Right lobe of liver (tissue), 6 donors: ENCODE measurements at regions not wholly inside any gene's neighbourhood (a gene's known extent, or its start where the extent isn't known, plus 50 kb on each side); places are given as distances from the start of the nearest gene placed in this dataset.
A peak's percentile ranks its signal among the peaks of the same experiment; 100 is the strongest.

Experiments
- ATAC-seq, 4 donors: fragments of 200-7000 bp; cut with Tn5 transposase; one replicate each; pipeline ENCODE4 v1.9.1; 2020; ENCODE audit warnings: mild to moderate bottlenecking in 4 of 4, moderate library complexity in 4 of 4
- DNase-seq, 3 donors: peaks; one replicate each; pipeline ENCODE4 v3.0.0-alpha.2; 2020
- H3K27ac ChIP-seq, 3 donors: fragments of 200-600 bp; one replicate each; pipeline ENCODE4 v1.8.0; 2022
- H3K27me3 ChIP-seq, 2 donors: fragments of 200-600 bp; one replicate each; pipeline ENCODE4 v1.8.0; 2022
- H3K36me3 ChIP-seq, 4 donors: fragments of 200-600 bp; sonication (generic) in 1 of 4; one replicate each; pipeline versions ENCODE4 v1.5.1 to v1.8.0; 2017 to 2022; ENCODE audit warnings: control low read depth in 1 of 4
- H3K4me1 ChIP-seq, 4 donors: fragments of 200-600 bp; sonication (generic) in 1 of 4; one replicate each; pipeline versions ENCODE4 v1.5.1 to v1.8.0; 2017 to 2022; ENCODE audit warnings: control low read depth in 1 of 4
- H3K4me3 ChIP-seq, 3 donors: fragments of 200-600 bp; one replicate each; pipeline ENCODE4 v1.8.0; 2022
- H3K9me3 ChIP-seq, 4 donors: fragments of 200-600 bp; sonication (generic) in 1 of 4; one replicate each; pipeline versions ENCODE4 v1.5.1 to v1.8.0; 2017 to 2022; ENCODE audit warnings: control low read depth in 1 of 4
- CTCF ChIP-seq, 4 donors: fragments of 200-600 bp in 3 of 4; fragments of 450-650 bp in 1 of 4; IDR thresholded peaks; one replicate each; pipeline versions ENCODE4 v1.5.1 to v1.8.0; 2016 to 2022; ENCODE audit warnings: antibody characterized with exemption in 4 of 4, mild to moderate bottlenecking in 2 of 4
- POLR2A ChIP-seq: fragments of 450-650 bp; IDR thresholded peaks from one replicate; pipeline ENCODE4 v1.6.1; 2017; ENCODE audit warnings: antibody characterized with exemption, mild to moderate bottlenecking
- WGBS: methylation state at CpG from one replicate; pipeline ENCODE4 v1.1.6; 2018; ENCODE audit warnings: low coverage, low lambda C conversion rate; ENCODE audit not compliant: insufficient coverage; ENCODE audit errors: missing lambda C conversion rate; 5-methylcytosine and 5-hydroxymethylcytosine counted together
- intact Hi-C, 2 donors: fragments of 100-400 bp; cut with DNase I; formaldehyde crosslinking; loops; one replicate each; pipeline versions ENCODE4 v1.11.2 to v1.14.1; 2022
- donor health status: DM: no; HTN: yes; CAD: no.
- donor health status: DM: no; HTN: no; CAD: no.
- donor health status: DM: no; HTN: no; CAD: no.
- donor health status: DM: no; HTN: yes; CAD: no.
- donor health status: DM: no; HTN: yes; CAD: no.

- Histone ChIP-seq H3K4me3 (no peak overlapping the region), H3K27ac (no peak overlapping the region), H3K9me3 (no peaks in the 10 kb centered on the region), H3K4me1 (peaks cover 0 to 8% (median 2%) of the 10 kb centered on the region in 4 donors), H3K27me3 (no peaks in the 10 kb centered on the region), H3K36me3 (no peaks in the 10 kb centered on the region)
- no peak for DNase-seq
- ATAC-seq: no peak
- intact Hi-C loops: no loop called here
- WGBS: 63% methylated on average over 5 of the region's 5 CpGs
- no peak for TF ChIP-seq POLR2A
- TF ChIP-seq CTCF (IDR thresholded peaks at IDR 0.05): no peak
Observed at GRCh38 chr13:110802260-110802659, 88.8 kb downstream of the ING1 start.

GRCh38 chr13:110806636-110807035 lies 93.1 kb downstream of the ING1 start:
- intact Hi-C loops: no loop called here
- H3K27me3 ChIP-seq: no peaks in the 10 kb centered on the region
- peaks cover 0 to 7% (median 0%) of the 10 kb centered on the region in 4 donors for H3K4me1 ChIP-seq
- no peak for DNase-seq
- TF ChIP-seq CTCF (IDR thresholded peaks at IDR 0.05) (no peak), POLR2A (no peak)
- H3K36me3 ChIP-seq: no peaks in the 10 kb centered on the region
- no peak overlapping the region for H3K27ac ChIP-seq
- 100% methylated on average over 2 of the region's 4 CpGs for WGBS
- no peak for ATAC-seq
- H3K4me3 ChIP-seq: no peak overlapping the region
- no peaks in the 10 kb centered on the region for H3K9me3 ChIP-seq

GRCh38 chr13:110807546-110807945 lies 94.0 kb downstream of the ING1 start:
- WGBS: 100% methylated on average over 1 of the region's 1 CpG
- peak in 1 of 4 donors; percentile 28 for ATAC-seq
- peaks cover 0 to 11% (median 0%) of the 10 kb centered on the region in 4 donors for H3K4me1 ChIP-seq

GRCh38 chr13:110808138-110808537 lies 94.6 kb downstream of the ING1 start:
- TF ChIP-seq CTCF (IDR thresholded peaks at IDR 0.05) (no peak), POLR2A (no peak)
- Histone ChIP-seq H3K36me3 (no peaks in the 10 kb centered on the region), H3K9me3 (no peaks in the 10 kb centered on the region), H3K27ac (no peak overlapping the region), H3K4me3 (no peak overlapping the region), H3K27me3 (no peaks in the 10 kb centered on the region), H3K4me1 (peaks cover 0 to 11% (median 0%) of the 10 kb centered on the region in 4 donors)
- no peak for ATAC-seq
- 76% methylated on average over 4 of the region's 4 CpGs for WGBS
- no peak for DNase-seq
- intact Hi-C loops: no loop called here

More at GRCh38 chr13:110807546-110807945, 94.0 kb downstream of the ING1 start:
- no peak for DNase-seq
- H3K36me3 ChIP-seq: no peaks in the 10 kb centered on the region
- no peak overlapping the region for H3K27ac ChIP-seq
- no peak overlapping the region for H3K4me3 ChIP-seq
- H3K27me3 ChIP-seq: no peaks in the 10 kb centered on the region
- H3K9me3 ChIP-seq: no peaks in the 10 kb centered on the region
- intact Hi-C loops: no loop called here
- TF ChIP-seq POLR2A: no peak
- TF ChIP-seq CTCF (IDR thresholded peaks at IDR 0.05): no peak
